Neural crest cell (in vitro differentiated cells): ENCODE measurements at regions not wholly inside any gene's neighbourhood (a gene's known extent, or its start where the extent isn't known, plus 50 kb on each side); places are given as distances from the start of the nearest gene placed in this dataset.

Experiments
- DNase-seq: peaks from one replicate; pipeline ENCODE4 v3.0.0; 2021; ENCODE audit warnings: low read depth, mixed read lengths, low spot score
- H3K27ac Mint-ChIP-seq: one replicate; pipeline ENCODE4 v1.8.0; 2021; ENCODE audit warnings: mild to moderate bottlenecking, mixed read lengths; ENCODE audit not compliant: unreplicated experiment
- H3K27me3 Mint-ChIP-seq: 2 replicates; pipeline ENCODE4 v1.8.0; 2021; ENCODE audit warnings: low read depth, mild to moderate bottlenecking, mixed read lengths
- H3K36me3 Mint-ChIP-seq: 2 replicates; pipeline ENCODE4 v1.8.0; 2021; ENCODE audit warnings: low read depth, mild to moderate bottlenecking, mixed read lengths
- H3K4me1 Mint-ChIP-seq: 2 replicates; pipeline ENCODE4 v1.8.0; 2021; ENCODE audit warnings: mixed read lengths
- H3K4me3 Mint-ChIP-seq: one replicate; pipeline ENCODE4 v1.8.0; 2021; ENCODE audit warnings: mild to moderate bottlenecking, mixed read lengths
- H3K9me3 Mint-ChIP-seq: 2 replicates; pipeline ENCODE4 v1.8.0; 2021; ENCODE audit warnings: mixed read lengths
- CTCF ChIP-seq: fragments of 200-600 bp; sonication (generic); conservative IDR thresholded peaks from 2 replicates; pipeline ENCODE4 v1.5.0; 2021; ENCODE audit warnings: antibody characterized with exemption, mild to moderate bottlenecking

- no peak for DNase-seq
- Mint-ChIP-seq H3K36me3 (no peaks in the 10 kb centered on the region), H3K27me3 (no peaks in the 10 kb centered on the region), H3K27ac (no peak overlapping the region), H3K4me3 (no peak overlapping the region), H3K9me3 (no peaks in the 10 kb centered on the region), H3K4me1 (no peaks in the 10 kb centered on the region)
- TF ChIP-seq CTCF = no peak
Measured at GRCh38 chr7:125481323-125481722, 551.7 kb upstream of the POT1 start.

GRCh38 chr7:125480762-125481161, 551.1 kb upstream of the POT1 start:
- no peak for DNase-seq

GRCh38 chr7:125468855-125469174, 539.2 kb upstream of the POT1 start:
- TF ChIP-seq CTCF = no peak
- no peak overlapping the region for H3K27ac Mint-ChIP-seq
- H3K9me3 Mint-ChIP-seq = no peaks in the 10 kb centered on the region
- no peak overlapping the region for H3K4me3 Mint-ChIP-seq
- H3K4me1 Mint-ChIP-seq = no peaks in the 10 kb centered on the region
- H3K27me3 Mint-ChIP-seq = no peaks in the 10 kb centered on the region
- DNase-seq = no peak
- H3K36me3 Mint-ChIP-seq = no peaks in the 10 kb centered on the region

More at GRCh38 chr7:125480762-125481161, 551.1 kb upstream of the POT1 start:
- Mint-ChIP-seq H3K27ac (no peak overlapping the region), H3K9me3 (no peaks in the 10 kb centered on the region), H3K4me1 (no peaks in the 10 kb centered on the region), H3K27me3 (no peaks in the 10 kb centered on the region), H3K4me3 (no peak overlapping the region), H3K36me3 (no peaks in the 10 kb centered on the region)
- no peak for TF ChIP-seq CTCF

- Mint-ChIP-seq H3K27ac (no peak overlapping the region), H3K4me1 (no peaks in the 10 kb centered on the region), H3K4me3 (no peak overlapping the region), H3K27me3 (no peaks in the 10 kb centered on the region), H3K36me3 (no peaks in the 10 kb centered on the region), H3K9me3 (no peaks in the 10 kb centered on the region)
- TF ChIP-seq CTCF = no peak
- no peak for DNase-seq
Measured at GRCh38 chr7:125467996-125468854, 538.6 kb upstream of the POT1 start.

- Mint-ChIP-seq H3K4me3 (no peak overlapping the region), H3K36me3 (no peaks in the 10 kb centered on the region), H3K27ac (no peak overlapping the region), H3K4me1 (no peaks in the 10 kb centered on the region), H3K9me3 (no peaks in the 10 kb centered on the region), H3K27me3 (no peaks in the 10 kb centered on the region)
- no peak for DNase-seq
- TF ChIP-seq CTCF = no peak
Measured at GRCh38 chr7:125465527-125465926, 535.9 kb upstream of the POT1 start.
